ENCODE measurements at regions not wholly inside any gene's neighbourhood (a gene's known extent, or its start where the extent isn't known, plus 50 kb on each side); places are given as distances from the start of the nearest gene placed in this dataset.
"Not testable (repeated sequence)": the region's sequence is repeated elsewhere in the genome, so short reads cannot be mapped to it uniquely, and the experiment has no call there.

DNA sequence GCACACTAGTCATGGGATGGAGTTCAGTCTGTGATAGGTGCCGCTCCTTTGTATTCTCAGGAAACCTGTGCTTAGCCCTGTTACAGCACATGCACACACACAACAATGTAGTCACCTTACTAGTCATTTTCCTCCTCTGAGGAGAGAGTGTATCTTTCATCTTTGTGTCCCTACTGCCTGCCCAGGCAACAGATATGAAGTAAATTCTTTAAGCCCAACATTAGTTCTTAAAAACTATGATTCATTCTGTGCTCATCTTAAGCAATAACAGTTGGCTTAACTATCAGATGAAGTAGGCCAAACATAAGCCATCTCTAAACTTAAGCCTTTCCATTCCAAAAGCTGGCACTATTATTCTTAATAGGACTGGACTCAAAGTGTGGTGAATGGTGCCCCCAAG lies 186.5 kb downstream of the LNPK start:
- H3K4me2 ChIP-seq, result no peak overlapping the region
- H3K27ac ChIP-seq, result no peak overlapping the region
- no peaks in the 10 kb centered on the region for H3K36me3 ChIP-seq
- TF ChIP-seq Cebpa-rat (IDR thresholded peaks at IDR 0.05), result no peak
- H3K4me1 ChIP-seq, result no peaks in the 10 kb centered on the region
- H3K9ac ChIP-seq, result no peak overlapping the region
- H4K20me1 ChIP-seq, result no peaks in the 10 kb centered on the region
- H3K9me3 ChIP-seq (replicated peaks in 1 of 11), result peaks cover 7 to 17% (median 11%) of the 10 kb centered on the region in 11 experiments; a peak in 16 of 22 replicates
- H3K4me3 ChIP-seq, result no peak overlapping the region
- H3K27me3 ChIP-seq, result no peaks in the 10 kb centered on the region

DNA sequence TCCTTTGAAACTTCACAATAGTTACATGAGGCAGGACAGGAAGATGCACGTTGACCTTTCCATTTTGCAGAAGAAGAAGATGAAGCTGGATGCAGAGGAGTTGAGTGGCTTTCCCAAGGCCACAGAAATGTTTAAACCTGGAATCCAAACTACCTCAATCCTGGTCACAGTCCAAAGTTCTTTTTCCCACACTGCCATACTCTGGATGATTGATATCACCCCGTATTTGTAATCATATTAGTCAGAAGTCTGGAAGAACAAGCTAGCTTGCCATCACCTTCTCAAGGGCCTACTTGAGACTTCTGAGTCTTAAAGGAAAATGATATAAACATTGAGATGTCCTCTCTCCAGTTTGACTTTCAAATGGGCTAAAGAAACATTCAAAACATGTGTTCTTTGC lies 190.1 kb downstream of the LNPK start:
- H3K27ac ChIP-seq, result no peak overlapping the region
- H3K27me3 ChIP-seq, result no peaks in the 10 kb centered on the region
- no peaks in the 10 kb centered on the region for H3K4me1 ChIP-seq
- no peak overlapping the region for H3K9ac ChIP-seq
- no peak overlapping the region for H3K4me3 ChIP-seq
- no peak overlapping the region for H3K4me2 ChIP-seq
- H4K20me1 ChIP-seq, result no peaks in the 10 kb centered on the region
- TF ChIP-seq Cebpa-rat (IDR thresholded peaks at IDR 0.05), result no peak
- peaks cover 7 to 17% (median 11%) of the 10 kb centered on the region in 11 experiments; a peak in 16 of 22 replicates for H3K9me3 ChIP-seq (replicated peaks in 1 of 11)
- H3K36me3 ChIP-seq, result no peaks in the 10 kb centered on the region

DNA sequence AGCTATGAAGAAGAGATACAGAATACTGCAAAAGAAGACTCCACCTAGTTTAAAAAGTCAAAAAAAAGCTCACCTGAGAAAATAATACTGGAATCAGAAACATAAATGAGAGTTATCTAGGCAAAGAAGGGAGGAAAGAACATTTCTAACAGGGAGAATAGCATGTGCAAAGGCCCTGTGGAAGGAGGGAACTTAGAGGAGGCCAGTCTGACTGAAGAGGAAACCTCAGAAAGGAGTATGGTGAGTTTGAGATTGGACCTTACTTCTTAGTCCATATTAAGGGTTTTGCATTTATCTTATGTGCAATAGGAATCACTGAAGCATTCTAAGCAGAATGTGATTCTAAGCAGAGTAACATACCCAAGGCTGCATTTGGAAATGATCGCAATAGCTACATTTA lies 193.2 kb downstream of the LNPK start:
- no peak overlapping the region for H3K4me2 ChIP-seq
- H3K36me3 ChIP-seq, result no peaks in the 10 kb centered on the region
- H3K9me3 ChIP-seq (replicated peaks in 1 of 11), result no peaks in the 10 kb centered on the region
- no peaks in the 10 kb centered on the region for H3K27me3 ChIP-seq
- H3K9ac ChIP-seq, result no peak overlapping the region
- no peaks in the 10 kb centered on the region for H4K20me1 ChIP-seq
- no peak overlapping the region for H3K4me3 ChIP-seq
- H3K27ac ChIP-seq, result no peak overlapping the region
- no peak for TF ChIP-seq Cebpa-rat (IDR thresholded peaks at IDR 0.05)
- no peaks in the 10 kb centered on the region for H3K4me1 ChIP-seq

DNA sequence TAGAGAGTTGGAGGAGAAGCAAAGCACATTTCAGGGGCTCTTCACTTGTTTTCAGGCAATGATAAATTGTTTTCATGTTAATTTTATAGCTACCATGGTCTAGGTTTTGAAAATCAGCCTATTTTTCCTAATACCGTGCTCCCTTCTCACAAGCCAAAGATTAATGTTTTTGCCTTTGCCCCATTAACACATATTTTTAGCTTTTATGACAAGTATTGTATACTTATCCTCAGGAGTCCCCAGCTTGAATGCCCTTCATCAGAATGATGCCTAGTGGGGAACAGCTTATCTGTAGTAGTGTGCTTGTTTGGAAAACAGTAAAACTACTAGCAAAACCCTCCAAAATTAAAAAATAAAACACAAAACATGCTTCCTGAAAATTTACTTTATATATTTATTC lies 194.0 kb downstream of the LNPK start:
- Histone ChIP-seq H4K20me1 (no peaks in the 10 kb centered on the region), H3K27ac (no peak overlapping the region), H3K36me3 (no peaks in the 10 kb centered on the region), H3K27me3 (no peaks in the 10 kb centered on the region), H3K4me2 (no peak overlapping the region), H3K9ac (no peak overlapping the region), H3K4me1 (no peaks in the 10 kb centered on the region), H3K9me3 (replicated peaks in 1 of 11) (no peaks in the 10 kb centered on the region), H3K4me3 (no peak overlapping the region)
- TF ChIP-seq Cebpa-rat (IDR thresholded peaks at IDR 0.05), result no peak

DNA sequence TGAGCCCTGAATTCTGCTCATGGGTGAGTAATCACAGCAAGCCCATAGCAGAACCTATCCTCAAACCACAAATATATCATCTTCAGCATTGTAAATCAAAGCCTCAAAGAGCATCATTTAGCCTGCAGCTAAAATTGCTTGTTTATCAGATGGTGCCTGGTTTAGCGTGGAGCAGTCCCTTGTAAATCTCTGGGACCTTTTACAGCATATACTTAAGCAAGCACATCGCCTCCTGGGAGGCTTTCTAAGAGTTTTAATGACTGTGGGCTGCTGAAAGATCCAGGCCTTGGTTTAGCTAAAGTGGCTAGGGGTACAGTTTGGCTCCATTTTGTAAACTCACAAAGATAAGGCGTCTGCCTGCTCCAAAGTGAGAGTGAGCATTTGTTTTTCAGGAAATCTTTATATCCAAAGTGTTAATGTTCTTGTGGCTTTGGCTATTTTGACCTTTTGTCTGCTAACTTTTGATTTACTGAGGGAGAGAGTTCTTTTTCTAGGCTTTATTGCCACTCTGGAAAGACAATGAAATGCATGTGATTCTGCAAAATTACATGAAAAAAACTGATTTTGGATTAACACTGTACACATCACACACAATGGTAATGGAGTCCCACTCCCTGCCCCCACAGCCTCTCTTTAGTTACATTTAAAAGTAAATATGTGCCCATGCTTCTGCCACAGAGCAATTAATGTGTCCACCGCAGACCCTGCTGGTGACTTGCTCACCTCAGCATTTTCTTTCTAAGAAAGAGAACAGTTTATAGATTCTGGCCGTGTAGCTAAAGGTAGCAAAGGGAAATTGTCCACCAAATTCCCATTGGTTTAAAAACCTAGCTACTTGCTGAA lies 194.8 kb downstream of the LNPK start:
- H3K36me3 ChIP-seq, result no peaks in the 10 kb centered on the region

DNA sequence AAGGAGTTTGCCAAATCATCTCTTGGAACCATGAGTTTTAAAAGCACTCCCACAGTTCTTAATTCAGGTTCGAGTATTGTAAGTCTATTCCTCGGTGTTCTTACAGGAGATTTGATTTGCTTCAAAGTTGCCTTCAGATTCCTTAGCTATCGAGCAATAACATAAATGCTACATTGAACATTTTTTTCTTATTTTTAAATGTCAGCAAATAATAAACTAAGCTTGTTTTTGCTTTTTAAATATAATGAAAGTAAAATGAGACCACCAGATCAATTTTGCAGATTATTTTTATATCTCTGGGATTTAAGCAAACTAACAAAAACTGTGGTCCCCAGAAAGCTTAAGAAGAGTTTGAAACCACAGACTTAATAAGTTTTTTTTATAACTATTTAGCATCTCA lies 195.5 kb downstream of the LNPK start:
- Histone ChIP-seq H3K4me2 (no peak overlapping the region), H3K27me3 (no peaks in the 10 kb centered on the region), H3K36me3 (no peaks in the 10 kb centered on the region), H4K20me1 (no peaks in the 10 kb centered on the region), H3K9ac (no peak overlapping the region), H3K27ac (no peak overlapping the region), H3K4me3 (no peak overlapping the region), H3K9me3 (replicated peaks in 1 of 11) (no peaks in the 10 kb centered on the region), H3K4me1 (no peaks in the 10 kb centered on the region)
- TF ChIP-seq Cebpa-rat (IDR thresholded peaks at IDR 0.05), result no peak

More for the DNA sequence above, 194.8 kb downstream of the LNPK start:
- no peak overlapping the region for H3K27ac ChIP-seq
- no peaks in the 10 kb centered on the region for H4K20me1 ChIP-seq
- H3K4me2 ChIP-seq, result no peak overlapping the region
- no peak overlapping the region for H3K9ac ChIP-seq
- no peaks in the 10 kb centered on the region for H3K9me3 ChIP-seq (replicated peaks in 1 of 11)
- no peaks in the 10 kb centered on the region for H3K27me3 ChIP-seq
- TF ChIP-seq Cebpa-rat (IDR thresholded peaks at IDR 0.05), result no peak
- no peak overlapping the region for H3K4me3 ChIP-seq
- H3K4me1 ChIP-seq, result no peaks in the 10 kb centered on the region

DNA sequence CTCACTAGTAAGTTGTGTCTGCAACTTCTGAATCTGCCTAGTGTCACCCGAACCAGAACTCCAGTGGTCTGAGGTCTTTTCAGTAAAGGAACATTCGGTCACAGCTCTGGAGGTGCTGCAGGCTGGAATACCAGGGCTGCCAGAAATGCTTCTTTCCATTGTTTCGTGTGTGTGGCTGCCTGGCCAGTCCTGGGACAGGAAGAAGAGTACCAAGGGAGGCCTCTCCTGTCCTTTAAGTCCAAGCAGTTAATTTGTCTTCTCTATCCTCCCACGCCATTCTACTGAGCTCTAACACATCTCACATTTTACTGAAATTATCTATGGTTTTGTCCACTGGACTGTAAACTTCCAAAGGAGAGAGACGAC lies 196.0 kb downstream of the LNPK start:
- H3K4me3 ChIP-seq, result no peak overlapping the region
- no peak for TF ChIP-seq Cebpa-rat (IDR thresholded peaks at IDR 0.05)

DNA sequence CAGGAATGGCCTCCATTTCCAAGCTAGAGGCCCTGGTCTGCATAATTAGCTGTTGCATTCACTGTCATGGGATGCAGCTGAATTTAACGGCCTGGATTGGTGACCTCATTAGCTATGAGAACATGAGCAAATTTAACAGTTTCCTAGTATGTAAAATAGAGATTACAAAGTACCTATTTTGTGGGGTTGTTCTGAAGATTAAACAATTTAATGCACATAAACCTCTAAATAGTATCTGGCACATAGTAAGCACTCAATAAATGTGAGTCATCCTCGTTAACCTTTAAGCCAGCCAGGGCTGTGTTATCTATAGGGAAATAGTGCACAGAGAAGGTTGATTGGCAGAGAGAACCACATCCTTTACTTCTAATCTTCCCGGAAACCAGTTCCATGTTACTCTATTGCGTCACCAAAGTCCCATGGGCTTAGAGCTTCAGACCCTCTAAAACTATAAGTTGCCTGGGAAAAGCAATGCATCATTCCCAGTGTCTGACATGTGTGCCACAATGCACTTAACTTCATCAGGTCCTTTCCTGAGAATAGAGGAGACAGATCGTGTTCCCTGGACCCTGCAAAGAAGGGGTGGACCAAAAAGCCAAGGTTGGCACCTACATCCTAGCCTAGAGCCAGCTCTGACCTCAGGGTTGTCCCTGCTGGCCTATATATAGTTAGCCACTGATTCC lies 196.5 kb downstream of the LNPK start:
- Histone ChIP-seq H3K36me3 (no peaks in the 10 kb centered on the region), H3K4me3 (no peak overlapping the region), H3K27ac (no peak overlapping the region), H3K4me1 (no peaks in the 10 kb centered on the region), H3K9ac (no peak overlapping the region), H3K27me3 (no peaks in the 10 kb centered on the region), H3K9me3 (replicated peaks in 1 of 11) (no peaks in the 10 kb centered on the region), H4K20me1 (no peaks in the 10 kb centered on the region), H3K4me2 (no peak overlapping the region)
- peak in 2 of 11 experiments; percentile 40 to 48; a peak in 3 of 22 replicates for TF ChIP-seq Cebpa-rat (IDR thresholded peaks at IDR 0.05)

More for the DNA sequence above, 196.0 kb downstream of the LNPK start:
- H3K4me1 ChIP-seq, result no peaks in the 10 kb centered on the region
- no peaks in the 10 kb centered on the region for H3K27me3 ChIP-seq
- no peak overlapping the region for H3K27ac ChIP-seq
- no peaks in the 10 kb centered on the region for H3K36me3 ChIP-seq
- no peaks in the 10 kb centered on the region for H3K9me3 ChIP-seq (replicated peaks in 1 of 11)
- no peak overlapping the region for H3K4me2 ChIP-seq
- H4K20me1 ChIP-seq, result no peaks in the 10 kb centered on the region
- H3K9ac ChIP-seq, result no peak overlapping the region

DNA sequence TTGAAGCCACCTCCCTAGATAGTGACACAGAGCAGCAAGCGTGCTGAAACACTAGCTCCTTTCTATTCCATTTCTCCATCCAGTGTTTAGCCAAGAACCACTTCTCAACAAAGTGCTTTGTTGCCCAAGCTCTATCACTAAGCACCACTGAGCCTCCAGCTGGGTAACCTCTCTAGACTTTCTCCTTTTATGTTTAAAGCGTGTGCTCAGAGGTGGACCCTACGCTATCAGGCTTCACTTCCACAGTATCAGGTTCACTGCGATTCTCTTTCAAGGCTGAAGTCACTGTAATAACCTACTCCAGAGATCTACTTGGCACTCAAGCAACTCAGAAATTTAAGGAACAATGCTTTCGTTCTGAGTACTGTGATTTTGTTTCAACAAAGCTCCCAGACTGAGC lies 197.9 kb downstream of the LNPK start:
- H3K4me2 ChIP-seq, result no peak overlapping the region
- TF ChIP-seq Cebpa-rat (IDR thresholded peaks at IDR 0.05), result no peak

DNA sequence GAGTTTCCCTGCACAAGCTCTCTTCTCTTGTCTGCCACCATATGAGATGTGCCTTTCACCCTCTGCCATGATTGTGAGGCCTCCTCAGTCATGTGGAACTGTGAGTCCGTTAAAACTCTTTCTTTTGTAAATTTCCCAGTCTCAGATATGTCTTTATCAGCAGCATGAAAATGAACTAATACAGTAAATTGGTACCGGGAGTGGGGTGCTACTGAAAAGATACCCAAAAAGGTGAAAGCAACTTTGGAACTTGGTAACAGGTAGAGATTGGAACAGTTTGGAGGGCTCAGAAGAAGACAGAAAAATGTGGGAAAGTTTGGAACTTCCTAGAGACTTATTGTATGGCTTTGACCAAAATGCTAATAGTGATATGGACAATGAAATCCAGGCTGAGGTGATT lies 205.6 kb downstream of the LNPK start:
- not testable (repeated sequence) for H3K4me3 ChIP-seq, H3K9ac ChIP-seq, H3K4me1 ChIP-seq, H3K27me3 ChIP-seq, H3K27ac ChIP-seq, H3K4me2 ChIP-seq, H3K36me3 ChIP-seq, H4K20me1 ChIP-seq
- H3K9me3 ChIP-seq (replicated peaks in 1 of 11), result peaks cover 26 to 42% (median 30%) of the 10 kb centered on the region in 11 experiments

More for the DNA sequence above, 197.9 kb downstream of the LNPK start:
- Histone ChIP-seq H3K27me3 (no peaks in the 10 kb centered on the region), H3K9me3 (replicated peaks in 1 of 11) (no peaks in the 10 kb centered on the region), H3K4me1 (no peaks in the 10 kb centered on the region), H3K36me3 (no peaks in the 10 kb centered on the region), H3K9ac (no peak overlapping the region), H4K20me1 (no peaks in the 10 kb centered on the region), H3K27ac (no peak overlapping the region), H3K4me3 (no peak overlapping the region)

All from BLaER1 treated with 17β-estradiol and CSF1 and Interleukin-3, amounts not matched to agents 10 nM and 100 nM (cell line).